SK-N-SH treated with all-trans-retinoic acid at 6 μM for 48 hours (cell line): ENCODE measurements at regions not wholly inside any gene's neighbourhood (a gene's known extent, or its start where the extent isn't known, plus 50 kb on each side); places are given as distances from the start of the nearest gene placed in this dataset.

ENCODE experiments used
- ATAC-seq: fragments of 200-7000 bp; cut with Tn5 transposase; 3 replicates; pipeline ENCODE4 v1.9.1; 2020; ENCODE audit warnings: mild to moderate bottlenecking, moderate library complexity
- ARNTL ChIP-seq: fragments of 450-650 bp; formaldehyde crosslinking; IDR thresholded peaks from 2 replicates; pipeline ENCODE4 v1.5.0; 2020; ENCODE audit warnings: low read depth, mild to moderate bottlenecking, moderate library complexity, borderline replicate concordance
- BACH2 ChIP-seq: fragments of 250-450 bp; sonication (Bioruptor Pico); IDR thresholded peaks from 2 replicates; pipeline ENCODE4 v1.9.0; 2021; ENCODE audit warnings: mild to moderate bottlenecking, borderline replicate concordance
- CSDC2 ChIP-seq: fragments of 250-450 bp; sonication (Bioruptor Pico); IDR thresholded peaks from 2 replicates; pipeline ENCODE4 v1.5.0; 2020; ENCODE audit warnings: mild to moderate bottlenecking, moderate library complexity
- CSRNP3 ChIP-seq: fragments of 250-450 bp; sonication (Bioruptor Pico); IDR thresholded peaks from 2 replicates; pipeline ENCODE4 v1.5.1; 2021; ENCODE audit warnings: mild to moderate bottlenecking, moderate library complexity
- ESRRG ChIP-seq: fragments of 250-450 bp; sonication (Bioruptor Pico); IDR thresholded peaks from 2 replicates; pipeline ENCODE4 v1.6.1; 2021; ENCODE audit warnings: mild to moderate bottlenecking
- GLIS3 ChIP-seq: fragments of 250-450 bp; sonication (Bioruptor Pico); IDR thresholded peaks from 2 replicates; pipeline ENCODE4 v1.5.0; 2020; ENCODE audit warnings: mild to moderate bottlenecking, moderate library complexity
- ISL1 ChIP-seq: fragments of 250-450 bp; sonication (Bioruptor Pico); IDR thresholded peaks from 2 replicates; pipeline ENCODE4 v2.1.2; 2022; ENCODE audit warnings: mild to moderate bottlenecking, moderate library complexity
- OSR1 ChIP-seq: fragments of 250-450 bp; sonication (Bioruptor Pico); IDR thresholded peaks from 2 replicates; pipeline ENCODE4 v1.8.0; 2022; ENCODE audit warnings: moderate library complexity, mild to moderate bottlenecking, inconsistent platforms
- POU6F1 ChIP-seq: fragments of 250-450 bp; sonication (Bioruptor Pico); IDR thresholded peaks from 2 replicates; pipeline ENCODE4 v1.8.0; 2021; ENCODE audit warnings: low read depth, mild to moderate bottlenecking, moderate library complexity, borderline replicate concordance
- PPARA ChIP-seq: fragments of 250-450 bp; sonication (Bioruptor Pico); IDR thresholded peaks from 2 replicates; pipeline ENCODE4 v1.5.0; 2020; ENCODE audit warnings: mild to moderate bottlenecking, borderline replicate concordance
- RARB ChIP-seq: fragments of 250-450 bp; sonication (Bioruptor Pico); IDR thresholded peaks from 2 replicates; pipeline ENCODE4 v1.8.0; 2021; ENCODE audit warnings: mild to moderate bottlenecking, moderate library complexity
- SNAI2 ChIP-seq: fragments of 250-450 bp; sonication (Bioruptor Pico); IDR thresholded peaks from 2 replicates; pipeline ENCODE4 v1.5.0; 2020; ENCODE audit warnings: mild to moderate bottlenecking, moderate library complexity
- TCF4 ChIP-seq: fragments of 250-450 bp; sonication (Bioruptor Pico); IDR thresholded peaks from 2 replicates; pipeline ENCODE4 v1.8.0; 2021; ENCODE audit warnings: mild to moderate bottlenecking, moderate library complexity, borderline replicate concordance
- TOX ChIP-seq: fragments of 250-450 bp; sonication (Bioruptor Pico); IDR thresholded peaks from 2 replicates; pipeline ENCODE4 v1.8.0; 2021; ENCODE audit warnings: mild to moderate bottlenecking, moderate library complexity, borderline replicate concordance
- ZC3H10 ChIP-seq: fragments of 250-450 bp; sonication (Bioruptor Pico); IDR thresholded peaks from 2 replicates; pipeline ENCODE4 v1.5.1; 2021; ENCODE audit warnings: mild to moderate bottlenecking, moderate library complexity
- ZFP3 ChIP-seq: fragments of 250-450 bp; sonication (Bioruptor Pico); IDR thresholded peaks from 2 replicates; pipeline ENCODE4 v1.5.0; 2020; ENCODE audit warnings: mild to moderate bottlenecking, moderate library complexity
- ZFP30 ChIP-seq: fragments of 450-650 bp; formaldehyde crosslinking; IDR thresholded peaks from 2 replicates; pipeline ENCODE4 v1.5.0; 2022; ENCODE audit warnings: mild to moderate bottlenecking, moderate library complexity
- ZNF70 ChIP-seq: fragments of 450-650 bp; formaldehyde crosslinking; IDR thresholded peaks from 2 replicates; pipeline ENCODE4 v1.5.0; 2020; ENCODE audit warnings: mild to moderate bottlenecking, moderate library complexity
- ZNF8 ChIP-seq: fragments of 450-650 bp; formaldehyde crosslinking; IDR thresholded peaks from 2 replicates; pipeline ENCODE4 v1.5.0; 2020; ENCODE audit warnings: mild to moderate bottlenecking, moderate library complexity
- TF ChIP-seq, protein P1 (sequence below): fragments of 250-450 bp; sonication (Bioruptor Pico); IDR thresholded peaks from 2 replicates; pipeline ENCODE4 v1.5.0; 2020; ENCODE audit warnings: mild to moderate bottlenecking, moderate library complexity
- TF ChIP-seq, protein P2 (sequence below): fragments of 250-450 bp; sonication (Bioruptor Pico); IDR thresholded peaks from 2 replicates; pipeline ENCODE4 v1.5.1; 2020; ENCODE audit warnings: low read depth, mild to moderate bottlenecking, moderate library complexity
- TF ChIP-seq, protein P3 (sequence below): fragments of 250-450 bp; sonication (Bioruptor Pico); IDR thresholded peaks from 2 replicates; pipeline ENCODE4 v1.8.0; 2020; ENCODE audit warnings: mild to moderate bottlenecking, moderate library complexity, borderline replicate concordance

DNA sequence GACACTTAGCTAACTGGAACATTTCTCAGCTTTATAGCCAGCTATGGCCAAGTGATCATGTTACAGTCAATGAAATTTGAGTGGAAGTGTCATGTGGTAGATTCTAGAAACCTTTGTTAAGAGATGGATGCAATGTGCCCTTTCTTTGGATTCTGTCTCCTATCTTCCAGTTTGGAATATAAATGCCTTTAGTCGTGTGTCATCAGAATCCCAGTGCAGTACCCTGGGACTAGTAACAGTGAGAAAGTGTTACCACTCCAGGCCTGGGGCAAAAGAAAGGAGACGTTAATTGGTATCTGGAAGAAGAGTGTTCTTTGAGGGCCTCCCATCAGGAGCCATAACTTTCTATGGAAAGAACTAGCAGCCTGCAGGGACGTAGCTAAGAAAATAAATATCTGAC lies 149.6 kb downstream of the SNX18 start:
- TF ChIP-seq ZFP30 (CRISPR knock-in tag) (no peak), GLIS3 (CRISPR knock-in tag) (no peak), OSR1 (CRISPR knock-in tag) (no peak), CSRNP3 (CRISPR knock-in tag) (no peak), CSDC2 (CRISPR knock-in tag) (no peak), ISL1 (no peak), POU6F1 (CRISPR knock-in tag) (no peak), BACH2 (CRISPR knock-in tag) (no peak), TOX (CRISPR knock-in tag) (no peak), RARB (CRISPR knock-in tag) (no peak)
- ATAC-seq: no peak

- ATAC-seq: no peak; the same call in 2 of the 3 replicates
- TF ChIP-seq ZNF8 (CRISPR knock-in tag): no peak
Observed at GRCh38 chr5:54663866-54664265, 146.3 kb downstream of the SNX18 start.

- no peak for TF ChIP-seq ESRRG (CRISPR knock-in tag)
- TF ChIP-seq CSRNP3 (CRISPR knock-in tag): no peak
- TF ChIP-seq, protein P1, sequence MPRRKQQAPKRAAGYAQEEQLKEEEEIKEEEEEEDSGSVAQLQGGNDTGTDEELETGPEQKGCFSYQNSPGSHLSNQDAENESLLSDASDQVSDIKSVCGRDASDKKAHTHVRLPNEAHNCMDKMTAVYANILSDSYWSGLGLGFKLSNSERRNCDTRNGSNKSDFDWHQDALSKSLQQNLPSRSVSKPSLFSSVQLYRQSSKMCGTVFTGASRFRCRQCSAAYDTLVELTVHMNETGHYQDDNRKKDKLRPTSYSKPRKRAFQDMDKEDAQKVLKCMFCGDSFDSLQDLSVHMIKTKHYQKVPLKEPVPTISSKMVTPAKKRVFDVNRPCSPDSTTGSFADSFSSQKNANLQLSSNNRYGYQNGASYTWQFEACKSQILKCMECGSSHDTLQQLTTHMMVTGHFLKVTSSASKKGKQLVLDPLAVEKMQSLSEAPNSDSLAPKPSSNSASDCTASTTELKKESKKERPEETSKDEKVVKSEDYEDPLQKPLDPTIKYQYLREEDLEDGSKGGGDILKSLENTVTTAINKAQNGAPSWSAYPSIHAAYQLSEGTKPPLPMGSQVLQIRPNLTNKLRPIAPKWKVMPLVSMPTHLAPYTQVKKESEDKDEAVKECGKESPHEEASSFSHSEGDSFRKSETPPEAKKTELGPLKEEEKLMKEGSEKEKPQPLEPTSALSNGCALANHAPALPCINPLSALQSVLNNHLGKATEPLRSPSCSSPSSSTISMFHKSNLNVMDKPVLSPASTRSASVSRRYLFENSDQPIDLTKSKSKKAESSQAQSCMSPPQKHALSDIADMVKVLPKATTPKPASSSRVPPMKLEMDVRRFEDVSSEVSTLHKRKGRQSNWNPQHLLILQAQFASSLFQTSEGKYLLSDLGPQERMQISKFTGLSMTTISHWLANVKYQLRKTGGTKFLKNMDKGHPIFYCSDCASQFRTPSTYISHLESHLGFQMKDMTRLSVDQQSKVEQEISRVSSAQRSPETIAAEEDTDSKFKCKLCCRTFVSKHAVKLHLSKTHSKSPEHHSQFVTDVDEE (CRISPR knock-in tag): no peak
- TF ChIP-seq ZNF70 (CRISPR knock-in tag): no peak
- TF ChIP-seq, protein P2, sequence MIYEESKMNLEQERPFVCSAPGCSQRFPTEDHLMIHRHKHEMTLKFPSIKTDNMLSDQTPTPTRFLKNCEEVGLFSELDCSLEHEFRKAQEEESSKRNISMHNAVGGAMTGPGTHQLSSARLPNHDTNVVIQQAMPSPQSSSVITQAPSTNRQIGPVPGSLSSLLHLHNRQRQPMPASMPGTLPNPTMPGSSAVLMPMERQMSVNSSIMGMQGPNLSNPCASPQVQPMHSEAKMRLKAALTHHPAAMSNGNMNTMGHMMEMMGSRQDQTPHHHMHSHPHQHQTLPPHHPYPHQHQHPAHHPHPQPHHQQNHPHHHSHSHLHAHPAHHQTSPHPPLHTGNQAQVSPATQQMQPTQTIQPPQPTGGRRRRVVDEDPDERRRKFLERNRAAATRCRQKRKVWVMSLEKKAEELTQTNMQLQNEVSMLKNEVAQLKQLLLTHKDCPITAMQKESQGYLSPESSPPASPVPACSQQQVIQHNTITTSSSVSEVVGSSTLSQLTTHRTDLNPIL: no peak
- no peak for TF ChIP-seq ARNTL (CRISPR knock-in tag)
- no peak for TF ChIP-seq TOX (CRISPR knock-in tag)
- no peak for TF ChIP-seq PPARA (CRISPR knock-in tag)
- TF ChIP-seq ZC3H10 (CRISPR knock-in tag): no peak
- no peak for TF ChIP-seq GLIS3 (CRISPR knock-in tag)
- TF ChIP-seq, protein P3, sequence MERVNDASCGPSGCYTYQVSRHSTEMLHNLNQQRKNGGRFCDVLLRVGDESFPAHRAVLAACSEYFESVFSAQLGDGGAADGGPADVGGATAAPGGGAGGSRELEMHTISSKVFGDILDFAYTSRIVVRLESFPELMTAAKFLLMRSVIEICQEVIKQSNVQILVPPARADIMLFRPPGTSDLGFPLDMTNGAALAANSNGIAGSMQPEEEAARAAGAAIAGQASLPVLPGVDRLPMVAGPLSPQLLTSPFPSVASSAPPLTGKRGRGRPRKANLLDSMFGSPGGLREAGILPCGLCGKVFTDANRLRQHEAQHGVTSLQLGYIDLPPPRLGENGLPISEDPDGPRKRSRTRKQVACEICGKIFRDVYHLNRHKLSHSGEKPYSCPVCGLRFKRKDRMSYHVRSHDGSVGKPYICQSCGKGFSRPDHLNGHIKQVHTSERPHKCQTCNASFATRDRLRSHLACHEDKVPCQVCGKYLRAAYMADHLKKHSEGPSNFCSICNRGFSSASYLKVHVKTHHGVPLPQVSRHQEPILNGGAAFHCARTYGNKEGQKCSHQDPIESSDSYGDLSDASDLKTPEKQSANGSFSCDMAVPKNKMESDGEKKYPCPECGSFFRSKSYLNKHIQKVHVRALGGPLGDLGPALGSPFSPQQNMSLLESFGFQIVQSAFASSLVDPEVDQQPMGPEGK (CRISPR knock-in tag): no peak
- no peak for TF ChIP-seq ZFP3 (CRISPR knock-in tag)
- TF ChIP-seq ZFP30 (CRISPR knock-in tag): no peak
- no peak for TF ChIP-seq OSR1 (CRISPR knock-in tag)
- no peak for TF ChIP-seq SNAI2
- TF ChIP-seq POU6F1 (CRISPR knock-in tag): no peak
- no peak for TF ChIP-seq TCF4 (CRISPR knock-in tag)
- no peak for TF ChIP-seq ZNF8 (CRISPR knock-in tag)
- TF ChIP-seq RARB (CRISPR knock-in tag): no peak
- ATAC-seq: no peak
Observed at GRCh38 chr5:54661111-54661510, 143.6 kb downstream of the SNX18 start.
